ENCODE measurements at regions not wholly inside any gene's neighbourhood (a gene's known extent, or its start where the extent isn't known, plus 50 kb on each side); places are given as distances from the start of the nearest gene placed in this dataset.

GRCh38 chr13:112132619-112133018 lies 65.7 kb downstream of the SOX1 start:
- Histone ChIP-seq H2AFZ (ENCODE audit: low read depth, low read length) (no peak overlapping the region), H3K27ac (ENCODE audit: low read length) (no peak overlapping the region), H3K27me3 (ENCODE audit: insufficient read depth, low read depth, low read length) (no peaks in the 10 kb centered on the region), H3K9ac (ENCODE audit: low read length) (no peak overlapping the region), H4K20me1 (ENCODE audit: insufficient read depth) (no peaks in the 10 kb centered on the region), H3K9me2 (ENCODE audit: insufficient read depth, low read length) (no peaks in the 10 kb centered on the region), H3K4me3 (ENCODE audit: low read length) (no peak overlapping the region), H3K79me2 (replicated peaks; ENCODE audit: insufficient read depth, low read length) (no peaks in the 10 kb centered on the region), H3K9me3 (ENCODE audit: low read length) (no peaks in the 10 kb centered on the region), H3K4me2 (ENCODE audit: low read length) (no peak overlapping the region), H3K36me3 (ENCODE audit: insufficient read depth, low read length) (no peaks in the 10 kb centered on the region), H3F3A (ENCODE audit: insufficient read depth, low read length, poor library complexity, severe bottlenecking) (no peaks in the 10 kb centered on the region)
- TF ChIP-seq REST (IDR thresholded peaks at IDR 0.05; ENCODE audit: borderline replicate concordance) (no peak), MXI1 (conservative IDR thresholded peaks at IDR 0.05; ENCODE audit: poor library complexity, severe bottlenecking) (no peak), EP300 (conservative IDR thresholded peaks at IDR 0.05; ENCODE audit: poor library complexity, severe bottlenecking) (no peak), TAF1 (IDR thresholded peaks at IDR 0.05; ENCODE audit: low read depth) (no peak), EZH2 (IDR thresholded peaks at IDR 0.05; ENCODE audit: borderline replicate concordance, insufficient read depth, low read length, poor library complexity, severe bottlenecking) (no peak), SMC3 (conservative IDR thresholded peaks at IDR 0.05; ENCODE audit: poor library complexity) (no peak), RAD21 (conservative IDR thresholded peaks at IDR 0.05) (no peak)

GRCh38 chr13:112133499-112134390 lies 66.8 kb downstream of the SOX1 start:
- H3K27ac ChIP-seq (ENCODE audit: low read length) = no peak overlapping the region
- no peaks in the 10 kb centered on the region for H3K27me3 ChIP-seq (ENCODE audit: insufficient read depth, low read depth, low read length)

More at GRCh38 chr13:112133499-112134390, 66.8 kb downstream of the SOX1 start:
- Histone ChIP-seq H3K4me3 (ENCODE audit: low read length) (no peak overlapping the region), H4K20me1 (ENCODE audit: insufficient read depth) (no peaks in the 10 kb centered on the region), H3K9me3 (ENCODE audit: low read length) (no peaks in the 10 kb centered on the region), H3K36me3 (ENCODE audit: insufficient read depth, low read length) (no peaks in the 10 kb centered on the region), H3F3A (ENCODE audit: insufficient read depth, low read length, poor library complexity, severe bottlenecking) (no peaks in the 10 kb centered on the region), H2AFZ (ENCODE audit: low read depth, low read length) (no peak overlapping the region), H3K9ac (ENCODE audit: low read length) (no peak overlapping the region), H3K9me2 (ENCODE audit: insufficient read depth, low read length) (no peaks in the 10 kb centered on the region), H3K4me2 (ENCODE audit: low read length) (no peak overlapping the region), H3K79me2 (replicated peaks; ENCODE audit: insufficient read depth, low read length) (no peaks in the 10 kb centered on the region)
- TF ChIP-seq RAD21 (conservative IDR thresholded peaks at IDR 0.05) = no peak
- TF ChIP-seq POLR2AphosphoS5 (IDR thresholded peaks at IDR 0.05) = no peak
- TF ChIP-seq EP300 (conservative IDR thresholded peaks at IDR 0.05; ENCODE audit: poor library complexity, severe bottlenecking) = no peak
- TF ChIP-seq EZH2 (IDR thresholded peaks at IDR 0.05; ENCODE audit: borderline replicate concordance, insufficient read depth, low read length, poor library complexity, severe bottlenecking) = no peak
- no peak for TF ChIP-seq CTCF (IDR thresholded peaks at IDR 0.05; ENCODE audit: poor library complexity, severe bottlenecking)
- TF ChIP-seq TAF1 (IDR thresholded peaks at IDR 0.05; ENCODE audit: low read depth) = no peak
- TF ChIP-seq MXI1 (conservative IDR thresholded peaks at IDR 0.05; ENCODE audit: poor library complexity, severe bottlenecking) = no peak
- no peak for TF ChIP-seq SMC3 (conservative IDR thresholded peaks at IDR 0.05; ENCODE audit: poor library complexity)
- no peak for TF ChIP-seq REST (IDR thresholded peaks at IDR 0.05; ENCODE audit: borderline replicate concordance)

Data from neural cell (in vitro differentiated cells).